AG04449 (cell line): ENCODE measurements at regions not wholly inside any gene's neighbourhood (a gene's known extent, or its start where the extent isn't known, plus 50 kb on each side); places are given as distances from the start of the nearest gene placed in this dataset.
"Not testable (repeated sequence)": the region's sequence is repeated elsewhere in the genome, so short reads cannot be mapped to it uniquely, and the experiment has no call there.

Experiments
- CTCF ChIA-PET: fragments of 350-600 bp; formaldehyde crosslinking; extraction: SDS; loops from one replicate; lab custom pipeline; 2021; ENCODE audit warnings: antibody characterized with exemption; lab: Yijun Ruan, JAX
- POLR2A ChIA-PET: fragments of 400-600, 350-600 bp; formaldehyde crosslinking; extraction: SDS; loops from one replicate; lab custom pipeline; 2020; ENCODE audit warnings: antibody characterized with exemption, inconsistent platforms; lab: Yijun Ruan, JAX
- DNase-seq: peaks from one replicate; pipeline ENCODE4 v3.0.0-alpha.2; 2010; ENCODE audit warnings: low read depth, low spot score
- H3K4me3 ChIP-seq: 2 replicates; pipeline ENCODE4 v1.5.1; 2011; ENCODE audit warnings: low read depth, mild to moderate bottlenecking, control low read depth, low read length
- TF ChIP-seq, protein P1 (sequence below): IDR thresholded peaks from one replicate; pipeline ENCODE4 v1.5.1; 2011; ENCODE audit warnings: mild to moderate bottlenecking, moderate library complexity, low read length, control low read depth, inconsistent platforms; ENCODE audit not compliant: insufficient read depth; ENCODE audit errors: missing control alignments

DNA sequence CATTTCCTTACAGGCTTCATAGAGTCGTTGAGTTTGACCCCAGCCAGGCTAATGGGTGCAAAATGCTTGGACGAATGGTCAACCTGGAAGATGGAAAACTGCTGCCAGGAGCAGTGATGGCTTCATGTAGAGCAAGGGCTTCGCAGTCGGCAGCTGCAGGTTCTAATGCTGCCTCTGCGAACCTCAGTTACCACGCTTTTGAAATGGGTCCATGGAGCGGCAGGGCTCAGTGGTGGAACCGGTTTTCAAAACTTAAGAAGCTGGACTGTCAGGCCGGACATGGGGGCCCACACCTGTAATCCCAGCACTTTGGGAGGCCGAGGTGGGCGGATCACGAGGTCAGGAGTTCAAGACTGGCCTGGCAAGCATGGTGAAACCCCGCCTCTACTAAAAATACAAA, 55.9 kb upstream of the PRR5 start:
- H3K4me3 ChIP-seq, result no peak overlapping the region
- TF ChIP-seq, protein P1, sequence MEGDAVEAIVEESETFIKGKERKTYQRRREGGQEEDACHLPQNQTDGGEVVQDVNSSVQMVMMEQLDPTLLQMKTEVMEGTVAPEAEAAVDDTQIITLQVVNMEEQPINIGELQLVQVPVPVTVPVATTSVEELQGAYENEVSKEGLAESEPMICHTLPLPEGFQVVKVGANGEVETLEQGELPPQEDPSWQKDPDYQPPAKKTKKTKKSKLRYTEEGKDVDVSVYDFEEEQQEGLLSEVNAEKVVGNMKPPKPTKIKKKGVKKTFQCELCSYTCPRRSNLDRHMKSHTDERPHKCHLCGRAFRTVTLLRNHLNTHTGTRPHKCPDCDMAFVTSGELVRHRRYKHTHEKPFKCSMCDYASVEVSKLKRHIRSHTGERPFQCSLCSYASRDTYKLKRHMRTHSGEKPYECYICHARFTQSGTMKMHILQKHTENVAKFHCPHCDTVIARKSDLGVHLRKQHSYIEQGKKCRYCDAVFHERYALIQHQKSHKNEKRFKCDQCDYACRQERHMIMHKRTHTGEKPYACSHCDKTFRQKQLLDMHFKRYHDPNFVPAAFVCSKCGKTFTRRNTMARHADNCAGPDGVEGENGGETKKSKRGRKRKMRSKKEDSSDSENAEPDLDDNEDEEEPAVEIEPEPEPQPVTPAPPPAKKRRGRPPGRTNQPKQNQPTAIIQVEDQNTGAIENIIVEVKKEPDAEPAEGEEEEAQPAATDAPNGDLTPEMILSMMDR, result no peak
- DNase-seq, result no peak
- ChIA-PET POLR2A (no interaction called here), CTCF (interaction anchor here (0.9 to 3.4 kb wide), 2 partner anchors 20 to 653 kb away, joined by 4 to 16 read pairs; no protein-coding TSS in a partner anchor)

DNA sequence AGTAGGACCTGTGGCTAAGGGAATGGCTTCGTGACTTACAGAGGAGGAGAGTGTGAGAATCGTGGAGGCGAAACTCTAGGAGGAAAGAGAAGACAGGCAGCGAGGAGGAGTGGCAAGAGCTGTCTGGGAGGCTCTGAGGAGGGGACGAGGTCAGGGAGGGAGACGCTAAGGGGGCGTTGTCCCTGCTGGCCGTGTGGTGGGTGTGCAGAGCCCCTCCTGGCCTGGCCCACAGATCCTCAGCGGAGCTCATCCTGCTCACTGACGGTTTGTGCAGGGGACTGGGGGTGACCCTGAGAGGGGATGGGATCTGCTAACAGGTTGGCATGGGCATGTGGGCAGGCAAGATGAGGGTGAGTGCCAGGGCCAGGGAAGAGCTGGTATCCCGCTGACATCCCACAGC, 56.5 kb upstream of the PRR5 start:
- ChIA-PET CTCF (interaction anchor here (1.2 to 3.4 kb wide), 3 partner anchors 18 to 652 kb away, joined by 3 to 16 read pairs (median 3); no protein-coding TSS in a partner anchor), POLR2A (no interaction called here)
- DNase-seq, result no peak
- TF ChIP-seq, protein P1, result no peak
- no peak overlapping the region for H3K4me3 ChIP-seq

DNA sequence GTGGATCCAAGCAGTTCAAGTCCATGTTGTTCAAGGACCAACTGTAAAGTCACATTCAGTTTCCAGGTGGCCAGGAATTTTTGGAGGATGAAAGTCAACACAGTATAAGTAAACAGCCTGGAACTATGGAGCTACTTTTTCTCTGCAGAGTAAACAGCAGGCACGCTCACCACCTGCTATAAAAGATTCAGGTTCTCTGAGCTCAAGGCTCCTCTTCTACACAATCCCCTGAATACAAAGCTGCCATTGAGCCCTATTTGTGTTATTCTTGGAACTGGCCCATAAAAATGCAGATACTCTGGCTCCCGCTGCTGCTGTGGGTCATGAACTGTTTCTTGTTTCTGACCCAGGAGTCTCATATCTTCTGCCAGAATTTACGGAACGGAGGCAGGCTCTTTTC, 56.9 kb upstream of the PRR5 start:
- TF ChIP-seq, protein P1, result no peak
- CTCF ChIA-PET, result interaction anchor here (1.2 to 3.4 kb wide), 3 partner anchors 18 to 652 kb away, joined by 3 to 16 read pairs (median 3); no protein-coding TSS in a partner anchor
- POLR2A ChIA-PET, result no interaction called here
- no peak for DNase-seq
- no peak overlapping the region for H3K4me3 ChIP-seq

DNA sequence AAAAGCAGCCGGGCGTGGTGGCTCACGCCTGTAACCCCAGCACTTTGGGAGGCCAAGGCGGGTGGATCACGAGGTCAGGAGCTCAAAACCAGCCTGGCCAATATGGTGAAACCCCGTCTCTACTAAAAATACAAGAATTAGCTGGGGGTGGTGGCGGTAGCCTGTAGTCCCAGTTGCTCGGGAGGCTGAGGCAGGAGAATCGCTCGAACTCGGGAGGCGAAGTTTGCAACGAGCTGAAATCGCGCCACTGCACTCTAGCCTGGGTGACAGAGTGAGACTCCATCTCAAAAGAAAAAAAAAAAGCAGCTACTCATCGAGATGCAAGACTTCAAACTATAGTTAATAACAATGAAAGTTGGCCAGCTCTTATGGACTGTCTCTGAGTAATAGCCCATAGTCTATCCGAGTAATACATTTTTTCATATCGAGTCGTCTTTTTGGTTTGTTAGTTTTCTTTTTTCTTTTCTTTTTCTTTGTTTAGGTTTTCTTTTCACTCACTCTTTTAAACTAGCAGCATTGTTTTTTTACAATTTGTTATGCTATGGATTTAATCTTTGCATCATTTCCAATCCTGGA, 58.4 kb upstream of the PRR5 start:
- DNase-seq, POLR2A ChIA-PET, H3K4me3 ChIP-seq: not testable (repeated sequence)
- CTCF ChIA-PET, result interaction anchor here (1.0 to 3.4 kb wide), 3 partner anchors 9 to 650 kb away, joined by 3 to 16 read pairs (median 5); no protein-coding TSS in a partner anchor

DNA sequence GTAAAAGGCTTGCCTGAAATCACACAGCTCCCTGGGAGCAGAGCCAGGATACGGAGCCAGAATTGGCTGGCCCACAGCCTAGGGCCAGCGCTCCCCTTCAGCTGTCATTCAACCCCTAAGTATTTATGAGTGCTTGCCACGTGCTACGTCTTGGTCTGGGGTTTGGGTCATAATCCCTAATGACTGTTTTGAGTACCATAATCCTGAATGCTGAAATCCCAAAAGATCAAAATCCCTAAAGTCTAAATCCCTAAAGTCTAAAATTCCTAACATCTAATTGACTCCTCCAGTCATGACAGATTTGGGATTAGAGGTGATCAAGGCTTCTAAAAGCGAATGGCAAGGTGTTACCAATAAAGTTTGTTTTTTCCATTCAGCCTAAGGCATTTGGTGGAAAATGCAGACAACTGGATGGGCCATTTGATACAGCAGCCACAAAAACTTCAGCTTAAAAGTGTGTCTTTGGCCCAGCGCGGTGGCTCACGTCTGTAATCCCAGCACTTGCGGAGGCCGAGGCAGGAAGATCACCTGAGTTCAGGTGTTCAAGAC, 59.8 kb upstream of the PRR5 start:
- DNase-seq, result no peak
- TF ChIP-seq, protein P1, result no peak
- POLR2A ChIA-PET, result no interaction called here
- CTCF ChIA-PET, result interaction anchor here (0.9 kb wide), 1 partner anchor 16 kb away, joined by 3 read pairs; no protein-coding TSS in a partner anchor
- H3K4me3 ChIP-seq, result no peak overlapping the region

DNA sequence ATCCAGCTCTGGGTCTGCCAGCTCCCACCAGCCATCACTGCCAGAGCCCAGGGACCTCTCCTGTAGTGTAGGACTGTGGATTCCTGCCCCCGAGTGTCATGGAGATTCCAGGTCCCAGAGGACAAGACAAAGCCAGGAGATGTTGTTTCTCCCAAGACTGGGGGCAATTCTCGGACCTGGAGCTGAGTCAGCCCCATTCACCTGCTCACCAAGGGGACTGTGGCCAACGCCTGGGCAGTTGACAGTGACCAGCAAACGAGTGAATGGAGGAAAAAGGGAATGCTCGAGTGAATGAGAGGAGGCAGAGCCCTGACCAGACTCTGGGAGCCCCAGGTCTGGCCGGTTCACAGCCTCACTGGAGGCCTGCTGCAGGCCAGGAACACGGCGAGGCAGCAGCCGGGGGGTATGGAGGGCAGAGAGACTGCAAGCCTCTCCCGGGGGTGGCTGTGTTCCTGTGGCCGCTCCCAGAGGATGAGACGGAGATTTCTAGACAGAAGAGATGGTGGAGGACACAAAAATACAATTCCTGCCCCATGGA, 61.3 kb upstream of the PRR5 start:
- TF ChIP-seq, protein P1, result no peak
- DNase-seq, result no peak
- ChIA-PET CTCF (interaction anchor here (1.0 to 1.3 kb wide), 2 partner anchors 15 to 648 kb away, joined by 3 to 5 read pairs; no protein-coding TSS in a partner anchor), POLR2A (no interaction called here)
- H3K4me3 ChIP-seq, result no peak overlapping the region
